DMS 273 (cell line): ENCODE measurements at regions not wholly inside any gene's neighbourhood (a gene's known extent, or its start where the extent isn't known, plus 50 kb on each side); places are given as distances from the start of the nearest gene placed in this dataset.
"Not testable (repeated sequence)": the region's sequence is repeated elsewhere in the genome, so short reads cannot be mapped to it uniquely, and the experiment has no call there.

Experiments
- DNase-seq: peaks from one replicate; lab custom pipeline; 2025; ENCODE audit not compliant: unreplicated experiment; lab: John Stamatoyannopoulos, UW

DNA sequence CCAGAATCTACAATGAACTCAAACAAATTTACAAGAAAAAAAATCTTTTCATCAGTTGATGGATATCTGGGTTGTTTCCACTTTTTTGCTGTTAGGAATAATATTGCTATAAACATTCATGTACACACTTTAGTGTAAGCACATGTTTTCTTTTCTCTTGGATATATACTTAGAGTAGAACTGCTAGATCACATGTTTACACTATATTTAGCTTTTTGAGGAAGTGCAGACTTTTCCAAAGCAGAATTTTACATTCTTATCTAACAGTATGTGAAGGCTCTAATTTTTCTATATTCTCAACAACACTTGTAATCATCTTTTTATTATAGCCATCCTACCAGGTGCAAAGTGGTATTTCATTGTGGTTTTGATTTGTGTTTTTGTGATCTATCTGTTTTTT lies 103.6 kb upstream of the RMP24 start:
- DNase-seq, result no peak

DNA sequence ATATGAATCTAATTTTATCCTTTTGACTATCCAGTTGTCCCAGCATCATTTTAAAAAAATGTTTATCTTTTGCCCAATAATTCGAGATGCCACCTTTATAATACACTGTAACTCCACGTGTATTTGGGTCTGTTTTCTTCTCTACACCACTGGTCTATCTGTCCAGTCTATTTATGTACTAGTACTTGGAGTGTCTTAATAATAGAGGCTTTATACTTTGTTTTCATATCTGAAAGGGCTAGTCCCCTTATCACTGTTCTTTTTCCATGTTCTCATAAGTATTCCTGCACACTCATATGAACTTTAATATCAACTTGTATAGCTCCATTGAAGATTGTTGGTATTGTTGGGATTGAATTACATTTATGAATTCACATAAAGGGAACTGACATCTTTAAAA lies 101.1 kb upstream of the RMP24 start:
- DNase-seq, result no peak

DNA sequence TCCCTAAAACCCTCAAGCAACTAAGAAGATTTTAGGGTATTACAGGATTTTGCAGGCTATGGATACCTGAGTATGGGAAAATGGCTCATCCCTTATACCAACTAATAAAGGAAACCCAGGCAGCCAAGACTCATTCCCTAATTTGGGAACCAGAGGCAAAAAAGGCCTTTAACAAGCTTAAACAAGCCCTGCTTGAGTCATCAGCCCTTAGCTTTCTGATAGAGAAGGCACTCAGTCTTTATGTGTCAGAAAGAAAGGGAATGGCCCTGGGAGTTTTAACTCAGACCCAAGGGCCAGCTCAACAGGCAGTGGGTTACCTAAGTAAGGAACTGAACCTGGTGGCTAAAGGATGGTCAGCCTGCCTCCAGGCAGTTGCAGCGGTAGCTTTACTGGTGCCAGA lies 96.9 kb upstream of the RMP24 start:
- DNase-seq, result peak; percentile 27

DNA sequence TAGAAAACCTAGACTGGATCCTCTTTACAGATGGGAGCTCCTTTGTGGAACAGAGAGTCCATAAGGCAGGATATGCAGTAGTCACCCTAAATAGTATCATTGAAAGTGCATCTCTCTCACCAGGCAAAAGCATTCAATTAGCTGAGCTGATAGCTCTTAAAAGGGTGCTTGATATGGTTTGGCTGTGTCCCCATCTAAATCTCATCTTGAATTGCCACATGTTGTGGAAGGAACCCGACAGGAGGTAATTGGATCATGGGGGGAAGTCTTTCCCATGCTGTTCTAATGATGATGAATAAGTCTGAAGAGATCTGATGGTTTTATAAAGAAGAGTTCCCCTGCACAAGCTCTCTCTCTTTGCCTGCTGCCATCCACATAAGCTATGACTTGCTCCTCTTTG lies 96.2 kb upstream of the RMP24 start:
- DNase-seq, result peak; percentile 58

DNA sequence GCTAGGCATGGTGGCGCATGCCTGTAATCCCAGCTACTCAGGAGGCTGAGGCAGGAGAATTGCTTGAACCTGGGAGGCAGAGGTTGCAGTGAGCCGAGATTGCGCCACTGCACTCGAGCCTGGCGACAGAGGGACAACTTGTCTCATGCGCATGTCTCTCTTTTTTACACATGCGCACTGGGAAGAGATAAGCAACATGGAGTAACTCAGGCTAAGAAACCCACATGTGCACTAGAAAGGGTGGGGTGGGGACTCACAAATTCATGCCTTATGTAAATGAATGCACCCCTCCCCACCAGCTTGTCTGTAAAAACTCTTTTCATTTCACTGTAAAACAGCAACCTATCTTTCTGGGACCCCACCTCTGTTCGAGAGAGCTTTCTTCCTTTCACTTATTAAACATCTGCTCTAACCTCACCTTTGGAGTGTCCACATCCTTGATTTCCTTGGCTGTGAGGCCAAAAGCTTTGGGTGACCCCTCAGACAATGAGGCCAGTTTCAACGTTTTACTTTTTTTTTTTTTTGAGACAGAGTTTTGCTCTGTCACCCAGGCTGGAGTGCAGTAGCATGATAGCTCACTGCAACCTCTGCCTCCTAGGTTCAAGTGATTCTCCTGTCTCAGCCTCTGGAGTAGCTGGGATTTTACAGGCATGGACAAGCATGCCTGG lies 91.6 kb upstream of the RMP24 start:
- no peak for DNase-seq

DNA sequence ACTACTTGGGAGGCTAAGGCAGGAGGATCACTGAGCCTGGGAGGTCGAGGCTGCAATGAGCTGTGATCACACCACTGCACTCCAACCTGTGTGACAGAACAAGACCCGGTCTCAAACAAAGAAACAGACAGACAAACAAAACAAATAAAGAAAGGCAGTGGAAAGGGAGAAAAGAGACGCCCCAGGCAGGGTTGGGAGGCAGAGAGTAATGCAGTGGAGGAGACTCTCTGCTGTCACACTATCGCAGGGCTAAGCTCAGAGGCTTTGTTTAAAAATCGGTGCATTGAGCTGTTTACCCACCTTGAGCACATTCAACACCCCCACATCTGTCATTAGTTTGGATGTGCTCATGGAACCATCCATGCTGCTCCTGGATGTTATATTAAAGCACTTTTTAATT lies 84.2 kb upstream of the RMP24 start:
- DNase-seq, result no peak

DNA sequence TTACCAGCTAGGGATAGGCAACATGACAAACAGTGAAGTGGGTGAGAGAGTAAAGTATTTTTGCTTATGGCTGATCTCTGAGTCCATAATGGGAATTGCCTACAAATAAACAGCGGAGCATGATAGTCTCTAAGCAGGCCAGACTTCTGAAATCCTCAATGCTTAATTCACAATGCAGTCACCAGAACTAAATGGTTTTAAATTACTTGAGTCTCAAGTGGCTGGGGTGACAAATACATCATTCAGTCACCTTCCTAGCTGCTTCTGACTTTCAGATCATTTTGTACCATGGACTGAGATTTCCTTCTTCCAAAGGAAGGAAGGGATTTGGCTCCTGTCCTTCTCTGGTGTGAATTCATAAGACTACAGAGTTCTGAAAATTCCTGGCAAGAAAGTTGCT lies 82.8 kb upstream of the RMP24 start:
- no peak for DNase-seq

DNA sequence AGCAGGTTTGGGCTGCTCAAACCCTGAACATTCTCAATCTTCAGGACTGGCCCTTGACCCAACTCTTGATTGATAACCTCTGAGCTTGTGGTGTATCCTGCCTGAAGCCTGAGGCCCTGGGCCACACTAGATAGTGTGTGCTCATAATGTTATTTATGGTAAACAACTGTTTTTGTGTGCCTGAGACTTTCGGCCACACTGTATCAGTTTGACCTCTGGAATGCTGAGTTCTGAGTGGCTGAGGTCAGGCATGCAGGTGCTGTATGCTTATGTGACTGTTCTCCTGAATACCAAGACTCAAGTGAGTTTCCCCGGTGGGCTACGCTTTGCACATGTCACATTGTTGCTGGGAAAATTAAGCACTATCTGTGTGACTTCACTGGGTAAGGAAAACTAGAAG lies 82.2 kb upstream of the RMP24 start:
- no peak for DNase-seq

DNA sequence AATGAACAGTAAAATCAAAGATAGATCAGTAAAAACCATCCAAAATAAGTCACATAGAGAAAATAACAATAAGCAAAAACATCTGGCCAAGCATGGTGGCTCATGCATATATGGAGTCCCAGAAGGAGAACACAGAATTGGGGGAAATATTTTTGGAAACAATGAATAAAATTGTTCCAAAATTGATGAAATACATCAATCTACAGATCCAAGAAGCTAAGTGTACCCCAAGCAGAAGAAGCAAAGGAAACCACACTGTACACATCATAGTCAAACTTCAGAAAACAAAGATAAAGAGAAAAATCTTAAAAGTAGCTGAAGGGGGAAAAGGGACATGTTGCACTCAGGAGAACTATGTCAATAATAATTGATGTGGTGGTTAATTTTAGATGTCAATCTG lies 80.4 kb upstream of the RMP24 start:
- DNase-seq, result no peak

DNA sequence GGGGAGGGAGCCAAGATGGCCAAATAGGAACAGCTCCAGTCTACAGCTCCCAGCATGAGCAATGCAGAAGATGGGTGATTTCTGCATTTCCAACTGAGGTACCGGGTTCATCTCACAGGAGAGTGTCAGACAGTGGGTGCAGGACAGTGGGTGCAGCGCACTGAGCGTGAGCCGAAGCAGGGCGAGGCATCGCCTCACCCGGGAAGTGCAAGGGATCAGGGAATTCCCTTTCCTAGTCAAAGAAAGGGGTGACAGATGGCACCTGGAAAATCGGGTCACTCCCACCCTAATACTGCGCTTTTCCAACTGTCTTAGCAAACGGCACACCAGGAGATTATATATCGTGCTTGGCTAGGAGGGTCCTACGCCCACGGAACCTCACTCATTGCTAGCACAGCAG lies 75.0 kb upstream of the RMP24 start:
- DNase-seq, result not testable (repeated sequence)

DNA sequence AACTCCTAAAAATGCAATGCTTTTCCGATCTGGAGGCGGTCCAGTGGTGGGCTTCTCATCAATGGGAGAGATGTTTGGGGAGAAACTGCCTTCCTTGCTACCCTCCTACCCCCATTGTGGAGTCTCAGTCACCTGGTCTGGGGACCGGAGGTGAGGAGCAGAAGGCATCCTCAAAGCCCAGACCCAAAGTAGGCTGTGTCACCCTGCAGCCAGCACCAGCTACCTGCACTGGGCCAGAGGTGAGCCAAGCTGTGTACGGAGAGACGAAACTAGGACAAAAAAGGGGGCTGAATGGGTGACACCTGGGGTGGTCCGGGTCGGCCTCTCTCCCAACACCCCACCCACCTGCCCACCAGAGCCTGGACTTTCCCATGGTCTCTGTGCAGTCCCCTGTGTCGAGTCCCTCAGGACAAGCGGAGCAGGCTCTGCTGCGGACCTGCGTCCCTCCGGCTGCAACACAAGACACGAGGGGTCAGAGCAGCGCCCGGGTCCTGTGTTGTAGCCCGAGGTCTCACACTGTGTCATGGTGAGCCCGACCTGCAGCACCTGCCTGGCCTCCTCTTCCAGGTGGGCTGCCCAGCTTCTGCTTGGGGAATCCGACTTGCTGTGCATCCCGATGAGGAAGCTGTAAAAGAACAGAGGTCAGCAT lies 68.0 kb upstream of the RMP24 start:
- no peak for DNase-seq

DNA sequence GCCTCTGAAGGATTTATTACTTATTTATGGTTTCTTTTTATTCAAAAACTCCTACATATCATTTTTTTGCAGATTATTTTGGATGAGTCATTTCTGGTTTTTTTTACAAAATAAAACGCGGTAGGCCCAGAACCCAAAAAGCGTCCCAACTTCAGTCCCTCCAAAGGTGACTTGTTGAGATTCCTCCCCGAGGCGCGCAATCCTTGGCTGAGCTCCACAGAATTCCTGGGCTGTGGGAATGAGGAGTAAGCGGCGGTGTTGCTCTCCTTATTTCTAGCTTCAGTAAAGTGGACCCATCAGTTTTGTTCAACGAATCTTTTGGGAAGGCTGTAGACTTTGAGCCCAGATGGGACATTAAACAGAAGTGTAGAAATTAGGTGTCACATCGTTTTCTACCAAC lies 67.0 kb upstream of the RMP24 start:
- DNase-seq, result no peak

DNA sequence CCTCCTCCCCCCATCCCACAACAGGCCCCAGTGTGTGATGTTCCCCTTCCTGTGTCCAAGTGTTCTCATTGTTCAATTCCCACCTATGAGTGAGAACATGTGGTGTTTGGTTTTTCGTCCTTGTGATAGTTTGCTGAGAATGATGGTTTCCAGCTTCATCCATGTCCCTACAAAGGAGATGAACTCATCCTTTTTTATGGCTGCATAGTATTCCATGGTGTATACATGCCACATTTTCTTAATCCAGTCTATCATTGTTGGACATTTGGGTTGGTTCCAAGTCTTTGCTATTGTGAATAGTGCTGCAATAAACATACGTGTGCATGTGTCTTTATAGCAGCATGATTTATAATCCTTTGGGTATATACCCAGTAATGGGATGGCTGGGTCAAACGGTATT lies 66.2 kb upstream of the RMP24 start:
- not testable (repeated sequence) for DNase-seq

DNA sequence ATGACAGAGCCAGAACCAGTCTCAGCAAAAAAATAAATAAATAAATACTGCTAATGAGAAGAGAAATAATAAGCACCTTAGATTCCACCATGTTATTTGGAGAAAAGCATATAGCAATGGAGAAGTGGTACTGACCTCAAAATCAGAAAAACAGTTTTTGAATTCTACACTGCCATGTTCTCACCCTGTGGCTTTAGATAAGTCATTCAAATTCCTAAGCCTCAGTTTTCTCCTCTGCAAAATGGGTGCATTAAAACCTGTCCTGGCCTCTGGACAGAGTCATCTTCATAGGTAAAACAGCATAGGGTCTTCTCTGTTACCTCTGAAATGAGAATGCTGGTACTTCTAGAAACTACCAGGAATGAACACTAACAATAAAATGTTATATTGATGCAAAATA lies 62.2 kb upstream of the RMP24 start:
- DNase-seq, result no peak

DNA sequence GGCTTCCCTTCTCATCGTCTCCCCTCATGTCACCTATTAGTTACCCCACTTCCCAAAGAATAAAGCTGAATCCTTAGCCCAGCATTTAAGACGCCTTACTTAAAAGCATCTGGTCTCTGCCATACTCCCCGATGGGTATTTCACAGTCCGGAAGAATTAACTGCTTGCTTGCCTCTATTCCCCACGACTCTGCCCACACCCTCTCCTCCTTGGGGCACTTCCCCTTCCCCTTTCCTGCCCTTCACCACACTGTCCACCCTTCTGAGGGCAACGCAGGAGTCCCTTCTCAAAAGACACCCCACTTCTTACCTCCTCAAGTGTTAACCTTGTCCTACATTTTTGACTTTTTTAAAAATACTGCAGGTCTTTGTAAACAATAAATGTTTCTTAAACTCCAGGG lies 60.1 kb upstream of the RMP24 start:
- no peak for DNase-seq

DNA sequence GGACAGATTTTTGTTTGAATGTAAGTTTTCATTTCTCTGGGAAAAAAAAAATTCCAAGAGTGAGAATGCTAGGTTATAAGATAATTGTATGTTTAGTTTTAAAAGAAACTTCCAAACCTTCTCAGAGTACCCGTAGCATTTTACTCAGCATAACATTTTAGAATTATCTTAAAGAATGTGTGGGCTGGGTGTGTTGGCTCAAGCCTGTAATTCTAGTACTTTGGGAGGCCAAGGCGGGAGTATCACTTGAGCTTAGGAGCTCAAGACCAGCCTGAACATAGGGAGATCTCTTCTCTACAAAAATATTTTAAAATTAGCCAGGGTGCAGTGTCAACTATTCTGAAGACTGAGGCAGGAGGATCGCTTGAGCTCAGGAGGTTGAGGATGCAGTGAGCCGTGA lies 57.4 kb upstream of the RMP24 start:
- DNase-seq, result no peak

DNA sequence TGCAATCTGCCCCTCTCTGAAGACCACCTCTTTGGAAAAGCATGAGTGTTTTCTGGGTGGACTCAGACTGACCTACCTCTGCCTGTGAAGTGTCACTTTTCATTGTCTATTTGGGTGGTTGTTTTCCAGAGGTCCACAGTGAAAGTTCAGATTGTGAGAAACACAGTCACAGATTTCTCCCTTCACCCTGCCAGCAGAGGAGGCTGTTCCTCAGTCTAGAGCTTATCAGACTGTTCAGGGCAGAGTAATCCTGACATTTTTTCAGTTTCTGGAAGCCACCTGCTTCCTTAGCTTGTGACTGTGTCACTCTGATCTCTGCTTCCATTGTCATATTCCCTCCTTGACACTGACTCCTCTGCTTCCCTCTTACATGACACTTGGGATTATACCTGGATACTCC lies 55.4 kb upstream of the RMP24 start:
- peak; percentile 32 for DNase-seq

DNA sequence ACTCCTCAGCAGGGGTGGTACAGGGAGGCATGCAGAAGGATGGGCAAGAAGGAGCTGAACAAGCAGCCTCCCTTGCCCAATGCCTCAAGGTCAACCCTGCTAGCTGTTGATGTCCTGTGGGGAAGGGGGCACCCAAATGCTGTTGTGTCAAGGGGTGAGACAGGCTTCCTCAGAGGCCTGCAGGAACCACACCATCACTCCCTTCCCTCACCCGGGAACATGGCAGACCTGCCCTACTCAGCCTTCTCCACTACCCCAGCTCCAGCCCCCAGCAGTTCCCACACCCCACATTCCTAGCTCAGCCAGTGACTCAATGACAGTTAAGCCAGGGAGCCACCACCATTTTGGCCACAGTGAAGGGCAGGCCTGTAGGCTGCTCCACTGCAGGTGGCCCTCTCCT lies 53.9 kb upstream of the RMP24 start:
- no peak for DNase-seq

DNA sequence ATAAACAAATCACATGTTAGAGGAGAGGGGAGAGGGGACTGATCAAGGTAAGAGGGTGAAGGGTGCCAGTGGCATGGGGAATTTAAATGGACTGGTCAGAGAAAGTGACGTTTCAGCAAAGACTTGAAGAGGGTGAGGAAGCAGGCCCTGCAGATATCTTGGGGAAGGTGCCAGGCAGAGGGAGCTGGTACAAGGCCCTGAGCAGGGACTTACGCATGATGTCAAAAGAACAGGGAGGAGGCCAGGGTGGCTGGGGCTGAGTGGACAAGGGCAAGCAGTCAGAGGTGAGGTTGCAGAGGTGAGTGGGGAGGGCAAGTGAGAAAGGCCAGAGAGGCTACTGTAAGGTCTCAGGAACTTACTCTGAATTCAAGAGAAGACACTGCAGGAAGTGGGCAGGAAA lies 53.3 kb upstream of the RMP24 start:
- DNase-seq, result no peak

DNA sequence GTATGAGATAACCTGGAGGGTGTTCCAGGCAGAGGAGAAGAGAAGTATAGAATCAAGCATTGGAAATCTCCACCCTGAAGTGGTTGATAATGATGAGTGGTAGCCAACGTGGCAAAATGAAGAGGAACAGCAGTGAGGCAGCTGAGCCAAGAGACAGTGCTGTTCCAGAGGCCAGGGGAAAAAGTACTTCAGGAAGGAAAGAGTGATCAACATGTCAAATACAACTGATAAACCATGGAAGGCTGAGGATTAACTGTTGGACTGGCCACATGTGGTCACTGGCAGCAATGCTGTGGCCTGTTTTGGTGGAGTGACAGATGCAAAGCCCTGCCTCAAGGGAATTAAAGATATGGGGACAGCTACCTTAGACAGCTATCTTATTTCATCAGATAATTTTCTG lies 51.9 kb upstream of the RMP24 start:
- DNase-seq, result no peak
